G401.6 (cell line): ENCODE measurements at regions not wholly inside any gene's neighbourhood (a gene's known extent, or its start where the extent isn't known, plus 50 kb on each side); places are given as distances from the start of the nearest gene placed in this dataset.
A peak's percentile ranks its signal among the peaks of the same experiment; 100 is the strongest.

Source experiments
- FAIRE-seq: peaks from 2 replicates; lab custom pipeline; 2012; peaks lifted over from hg19 to GRCh38; lab: Jason Lieb, UNC

DNA sequence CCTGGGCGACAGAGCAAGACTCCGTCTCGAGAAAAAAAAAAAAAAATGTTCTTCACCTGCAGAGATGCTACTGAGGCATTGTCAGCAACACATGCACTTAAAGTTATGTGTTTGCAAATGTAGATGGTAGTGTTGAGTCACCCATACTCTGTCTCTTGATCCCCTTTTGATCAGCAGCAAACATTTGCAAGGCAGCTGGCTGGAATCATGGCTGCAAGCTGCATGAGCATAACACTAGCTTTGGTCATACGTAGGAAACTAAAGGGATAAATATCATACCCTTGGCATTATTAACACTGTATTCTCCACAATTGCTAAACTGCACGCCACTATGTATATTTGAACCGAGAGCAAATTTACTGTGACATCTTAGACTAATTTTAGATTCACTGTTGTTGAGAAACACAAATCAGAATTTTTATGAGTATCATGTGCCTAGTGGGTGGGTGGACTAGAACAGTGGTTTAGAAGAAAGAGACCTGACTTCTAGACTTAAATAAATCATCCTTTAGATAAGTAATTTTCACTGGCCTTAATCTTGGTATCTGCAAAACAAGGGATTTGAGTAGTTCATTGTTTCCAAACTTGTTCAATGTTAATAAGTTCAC is 229.3 kb upstream of the MEOX2 start:
- FAIRE-seq: no peak

DNA sequence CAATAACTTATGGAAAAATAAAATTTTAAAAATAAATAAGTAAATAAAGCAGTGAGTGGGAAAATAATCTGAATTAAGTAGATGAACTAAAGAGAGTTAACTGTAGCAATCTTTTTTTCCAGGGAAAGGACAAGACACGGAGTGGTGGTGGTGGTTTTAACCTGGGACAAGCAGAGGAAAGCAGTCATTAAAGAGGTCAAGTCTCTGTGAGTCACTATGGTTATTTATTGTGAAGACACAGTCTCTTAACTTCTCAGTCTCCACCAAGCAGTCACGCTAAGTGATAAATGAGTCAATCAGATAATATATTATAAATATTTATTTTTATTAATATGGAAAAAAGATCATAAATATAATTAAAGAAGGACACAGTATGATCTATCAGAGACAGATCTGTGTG is 228.1 kb upstream of the MEOX2 start:
- FAIRE-seq: no peak

DNA sequence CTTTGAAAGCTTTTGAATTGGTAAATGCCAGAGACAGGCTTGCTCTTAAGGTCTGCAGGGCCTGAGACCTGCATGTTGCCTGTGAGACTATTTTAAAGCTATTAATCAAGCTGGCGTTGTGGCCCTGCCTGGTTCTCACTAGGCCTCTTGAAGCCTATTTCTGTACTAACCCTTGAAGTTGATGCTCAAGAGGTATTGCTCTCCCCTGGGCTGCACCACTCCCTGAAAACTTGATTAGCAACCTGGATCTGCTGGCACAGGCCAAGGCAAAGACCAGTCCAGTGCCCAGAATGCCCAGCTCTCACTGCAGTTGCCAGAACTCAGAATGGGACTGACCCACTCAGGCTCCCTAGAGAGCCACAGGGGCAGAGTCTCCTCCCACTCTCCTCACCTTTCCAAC is 220.0 kb upstream of the MEOX2 start:
- no peak for FAIRE-seq

DNA sequence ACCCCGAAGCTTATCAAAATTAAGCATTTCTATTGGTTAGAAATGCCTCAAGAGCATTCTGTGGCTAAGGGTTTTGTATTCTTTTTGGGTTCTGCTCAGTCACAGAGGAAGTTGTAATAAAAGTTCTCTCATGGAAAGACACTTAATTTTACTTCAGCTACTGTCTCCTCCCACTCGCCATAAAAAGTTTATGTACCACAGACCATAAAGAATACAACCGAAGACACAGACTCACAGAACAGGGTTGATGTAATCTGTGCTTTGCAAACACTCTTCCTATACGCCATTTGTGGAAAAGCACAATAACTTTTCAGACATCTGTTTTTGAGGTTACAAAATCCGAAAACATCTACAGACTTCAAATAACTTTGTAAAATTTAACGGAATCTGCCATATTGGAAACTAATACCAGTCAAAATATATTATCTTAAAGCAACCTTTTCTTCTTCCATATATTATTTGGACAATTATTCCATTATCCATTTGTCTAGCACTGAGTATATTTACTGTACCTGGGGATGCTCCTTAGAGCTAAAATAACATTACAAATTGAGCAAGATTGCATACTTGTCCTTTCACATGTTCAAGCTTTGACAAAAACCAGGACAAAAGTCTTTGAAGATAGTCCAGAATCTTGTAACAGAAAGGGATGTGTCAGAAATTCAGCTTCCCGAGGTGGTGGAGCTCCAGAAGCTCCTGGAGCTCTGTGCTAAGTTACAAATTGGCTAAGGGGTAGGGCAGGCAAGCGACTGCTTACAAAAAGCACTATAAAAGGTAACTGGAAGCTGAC is 219.0 kb upstream of the MEOX2 start:
- FAIRE-seq: no peak

DNA sequence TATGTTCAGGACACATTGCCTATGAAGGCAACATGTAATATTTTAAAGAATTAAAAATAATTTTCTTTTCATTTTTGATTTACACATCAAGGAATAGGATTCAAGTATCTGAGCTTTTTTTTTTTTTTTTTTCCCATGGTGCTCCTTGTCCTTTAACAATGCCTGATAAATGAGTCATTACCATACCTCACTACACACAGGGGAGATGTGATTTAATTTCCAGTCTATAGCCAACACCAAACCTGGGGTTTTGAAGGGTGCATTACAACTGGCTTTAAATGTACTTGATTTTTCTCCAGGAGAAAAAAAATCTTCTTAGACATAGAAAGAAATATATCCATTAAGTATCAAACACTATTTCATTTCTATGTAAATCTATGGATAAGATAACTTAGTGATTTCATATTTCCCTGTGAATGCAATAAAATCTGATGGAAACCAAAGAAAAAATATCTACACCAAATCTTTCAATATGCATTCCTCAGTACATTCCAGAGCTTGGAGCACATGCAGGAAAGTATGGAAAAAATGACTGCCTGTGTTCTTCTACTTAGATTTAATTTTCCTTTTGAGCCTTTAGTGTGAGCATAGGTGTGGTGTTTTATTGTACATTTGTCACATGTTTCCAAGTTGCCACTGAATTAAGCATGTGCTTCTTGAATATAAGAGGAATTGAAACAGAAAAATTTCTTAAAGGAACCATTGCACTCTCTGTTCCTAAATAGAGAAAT is 204.8 kb upstream of the MEOX2 start:
- no peak for FAIRE-seq

DNA sequence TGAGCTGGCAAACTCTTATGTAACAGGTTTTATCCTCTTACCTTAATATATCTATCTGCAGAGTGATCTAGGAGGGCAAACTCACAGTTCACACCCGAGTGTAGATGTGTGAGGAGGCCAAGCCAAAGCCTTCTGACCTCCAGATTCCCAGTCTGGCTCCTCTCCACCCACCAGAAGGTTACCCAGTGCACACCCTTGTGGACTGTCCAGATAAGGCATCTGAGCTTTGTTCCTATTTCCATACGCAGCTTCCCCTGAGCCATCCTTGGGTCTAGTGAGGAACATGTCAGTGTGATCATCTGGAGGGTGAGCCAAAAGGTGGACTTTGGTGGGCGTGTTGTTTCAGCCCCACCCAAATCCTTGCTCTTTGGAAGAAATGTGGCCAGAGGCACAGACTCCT is 203.0 kb upstream of the MEOX2 start:
- FAIRE-seq: no peak

DNA sequence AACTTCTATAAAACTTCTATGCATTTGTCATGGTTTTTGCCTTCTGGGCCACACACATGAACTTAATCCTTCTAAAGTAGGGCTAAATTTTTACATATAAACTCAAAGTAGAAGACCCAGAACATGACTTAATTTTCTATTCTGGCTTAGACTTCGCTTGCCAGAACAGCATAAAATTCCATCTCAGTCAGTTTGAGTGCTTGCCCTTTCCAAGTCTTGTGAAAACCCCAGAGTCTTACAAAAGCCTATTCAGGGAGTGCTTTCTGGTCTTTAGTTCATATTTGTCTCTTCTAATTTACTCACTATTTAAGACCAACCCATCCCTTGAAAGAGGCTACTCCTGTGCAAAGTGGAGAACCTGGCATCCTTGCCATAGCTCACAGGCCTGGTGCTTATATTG is 201.6 kb upstream of the MEOX2 start:
- FAIRE-seq: no peak

DNA sequence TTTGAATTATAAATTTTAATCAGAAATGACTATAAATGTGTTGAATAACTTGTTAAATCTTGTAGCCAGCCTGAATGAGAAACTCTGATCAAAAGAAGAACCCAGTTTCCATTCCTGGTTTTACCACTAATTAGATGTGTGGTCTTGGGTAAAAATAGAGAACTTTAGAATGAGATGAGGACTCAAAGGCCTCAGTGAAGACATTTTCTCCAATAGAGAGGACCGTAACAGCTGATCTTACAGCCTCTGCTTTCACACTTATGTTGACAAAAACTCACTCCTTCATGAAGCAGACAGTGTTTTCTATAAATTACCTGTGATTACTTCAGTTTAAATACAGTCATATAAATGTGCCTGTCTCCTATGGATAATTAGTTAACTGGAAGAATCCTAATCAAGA is 200.1 kb upstream of the MEOX2 start:
- no peak for FAIRE-seq

DNA sequence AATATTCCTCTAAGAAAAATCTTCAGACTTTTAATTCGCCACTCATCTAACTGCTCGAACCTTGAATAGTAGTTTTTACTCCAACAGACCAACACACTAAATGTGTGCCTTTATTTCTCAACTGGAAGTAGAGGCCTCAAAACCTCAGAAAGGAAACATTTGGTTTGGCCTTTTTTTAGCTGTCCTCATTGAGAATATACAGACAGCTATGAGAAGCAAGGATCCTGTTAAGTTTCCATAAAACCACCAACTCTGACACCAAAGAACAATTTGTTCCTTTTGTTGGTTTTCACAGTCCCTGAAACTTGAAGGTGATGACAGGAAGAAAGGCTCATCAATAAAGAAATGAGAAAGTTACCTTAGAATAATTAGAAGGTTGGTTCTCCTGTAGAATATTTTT is 199.2 kb upstream of the MEOX2 start:
- FAIRE-seq: no peak

DNA sequence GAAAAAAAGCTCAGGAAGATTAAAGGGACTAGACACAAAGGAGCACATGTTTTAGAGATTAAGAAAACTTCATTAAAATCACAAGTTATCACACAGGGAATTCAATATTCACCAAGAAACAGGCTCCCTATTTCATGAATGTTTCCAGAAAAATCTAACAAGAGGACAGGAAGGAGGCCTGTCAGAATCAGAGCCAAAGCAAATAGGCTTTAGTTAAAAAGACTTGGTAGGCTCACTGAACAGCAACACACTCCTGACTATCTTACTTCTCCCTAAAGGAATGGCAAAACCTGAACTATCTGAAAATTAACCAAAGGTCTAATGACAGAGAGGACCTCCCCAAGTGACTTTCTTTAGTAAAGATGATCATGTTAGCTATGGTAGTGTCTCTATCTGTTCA is 188.3 kb upstream of the MEOX2 start:
- no peak for FAIRE-seq

DNA sequence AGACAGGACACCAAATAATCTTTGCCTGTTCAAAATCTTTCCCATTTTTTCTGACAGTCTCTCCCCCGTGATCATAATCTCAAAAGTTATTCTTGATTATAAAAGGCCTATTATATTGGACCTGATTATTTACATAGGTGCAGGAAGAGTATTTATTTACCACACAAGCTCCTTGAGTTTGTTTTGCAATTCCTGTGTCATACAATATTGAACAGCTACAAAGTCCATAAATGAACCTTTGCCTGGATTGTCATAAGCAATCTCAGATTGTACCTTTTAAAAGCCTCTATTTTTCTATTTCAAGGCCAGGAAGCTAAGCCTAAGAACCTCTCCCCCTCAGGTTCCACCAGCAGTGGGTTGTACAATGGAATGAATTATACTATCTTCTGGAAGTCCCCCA is 183.9 kb upstream of the MEOX2 start:
- no peak for FAIRE-seq

DNA sequence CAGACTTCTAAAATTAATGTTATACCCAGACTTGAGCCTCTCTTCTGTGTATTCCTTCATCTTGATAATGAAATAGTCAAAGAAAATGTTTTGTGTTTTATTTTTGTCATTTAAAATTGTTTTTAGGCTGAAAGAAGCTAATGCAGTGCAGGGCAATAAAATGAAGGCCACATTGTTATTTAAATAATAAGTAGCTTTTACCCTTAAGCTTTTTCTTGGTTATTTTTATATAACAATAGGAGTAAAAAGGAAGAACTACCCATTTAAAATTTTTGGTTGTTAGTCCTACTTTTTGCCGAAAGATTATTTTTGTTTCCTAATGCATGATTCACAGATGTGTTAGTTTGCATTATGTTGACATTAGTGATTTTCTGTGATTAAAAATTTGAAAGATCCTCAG is 181.0 kb upstream of the MEOX2 start:
- no peak for FAIRE-seq

DNA sequence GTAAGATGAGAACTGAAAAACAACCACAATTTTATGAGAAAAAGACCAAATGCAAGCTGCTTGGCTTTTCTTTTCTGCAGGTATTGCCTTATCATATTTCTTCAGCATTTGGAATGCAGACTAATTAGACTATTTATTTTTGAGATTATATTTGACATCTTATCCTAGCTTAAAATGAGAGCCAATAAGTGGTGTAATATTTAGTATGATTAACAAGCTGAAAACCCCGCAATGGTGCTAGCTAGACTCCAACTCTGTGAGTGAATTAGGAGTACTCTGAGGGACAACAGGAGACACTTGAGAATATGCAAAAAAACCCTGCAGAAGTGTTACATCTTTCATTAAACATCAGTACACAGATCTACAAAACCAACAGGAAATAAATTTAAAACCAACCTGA is 180.3 kb upstream of the MEOX2 start:
- FAIRE-seq: no peak

DNA sequence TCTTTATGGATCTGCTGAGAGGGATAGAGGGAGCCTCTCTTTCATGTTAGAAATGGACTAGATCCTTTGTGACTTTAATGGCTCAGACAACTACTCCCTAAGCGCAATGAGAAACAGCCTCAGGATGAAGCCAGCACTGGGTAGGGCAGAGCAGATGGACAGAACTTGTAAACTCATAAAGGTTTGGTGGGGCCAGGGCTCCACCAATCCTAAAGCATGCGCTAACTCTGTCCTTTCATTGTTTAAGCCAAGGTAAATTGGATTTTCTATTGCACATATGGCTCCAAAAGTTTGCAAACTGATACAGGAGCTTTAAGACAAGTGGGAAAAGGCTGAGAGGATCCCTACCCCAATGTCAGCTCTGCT is 178.1 kb upstream of the MEOX2 start:
- FAIRE-seq: no peak

DNA sequence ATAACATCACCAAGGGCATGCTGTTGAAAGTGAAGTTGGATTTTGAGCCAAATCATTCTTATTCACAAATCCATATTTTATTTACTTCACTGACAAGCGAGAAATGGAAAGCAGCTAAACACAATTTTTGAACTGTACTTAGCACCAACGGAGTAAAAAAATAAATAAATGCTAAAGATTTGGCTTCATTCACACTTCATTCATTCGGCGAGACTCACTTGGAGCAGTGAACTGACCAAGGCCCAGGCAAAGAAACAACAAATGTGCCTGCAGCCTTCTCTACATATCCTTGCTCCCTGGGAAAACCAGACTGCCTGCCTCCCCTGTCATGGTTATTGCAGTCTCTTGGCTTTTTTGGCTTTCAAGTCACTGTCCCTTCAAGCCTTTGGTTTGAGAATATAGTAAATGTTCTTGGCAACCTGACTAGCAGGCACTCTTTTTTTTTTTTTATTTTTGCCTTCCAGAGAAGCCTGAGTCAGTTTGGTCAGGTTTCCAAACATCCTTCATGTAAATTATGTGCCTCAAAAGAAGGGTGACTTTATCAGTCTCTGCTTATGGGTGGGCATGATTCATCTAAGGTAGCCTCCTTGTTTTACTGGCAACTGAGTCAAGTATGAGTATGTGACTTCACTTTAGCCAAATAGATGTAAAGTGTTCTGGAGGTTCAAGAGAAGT is 177.6 kb upstream of the MEOX2 start:
- no peak for FAIRE-seq

DNA sequence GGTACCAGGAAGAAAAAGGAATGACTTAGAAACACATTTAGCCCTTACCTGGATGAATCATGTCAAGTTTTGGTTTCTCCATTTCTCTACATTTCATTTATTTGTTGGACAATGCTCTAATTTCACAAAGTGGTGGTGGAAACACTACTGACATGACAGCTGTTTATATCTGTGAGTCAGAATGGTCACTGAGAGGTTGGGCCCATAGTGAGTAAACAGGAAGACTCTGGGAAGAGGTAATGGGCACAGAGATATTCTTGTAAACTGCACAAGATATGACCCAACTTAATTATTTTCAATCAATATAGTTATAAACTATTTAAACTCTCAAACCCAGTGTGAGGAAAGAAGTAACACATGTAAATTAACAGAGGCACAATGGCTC is 176.3 kb upstream of the MEOX2 start:
- no peak for FAIRE-seq

DNA sequence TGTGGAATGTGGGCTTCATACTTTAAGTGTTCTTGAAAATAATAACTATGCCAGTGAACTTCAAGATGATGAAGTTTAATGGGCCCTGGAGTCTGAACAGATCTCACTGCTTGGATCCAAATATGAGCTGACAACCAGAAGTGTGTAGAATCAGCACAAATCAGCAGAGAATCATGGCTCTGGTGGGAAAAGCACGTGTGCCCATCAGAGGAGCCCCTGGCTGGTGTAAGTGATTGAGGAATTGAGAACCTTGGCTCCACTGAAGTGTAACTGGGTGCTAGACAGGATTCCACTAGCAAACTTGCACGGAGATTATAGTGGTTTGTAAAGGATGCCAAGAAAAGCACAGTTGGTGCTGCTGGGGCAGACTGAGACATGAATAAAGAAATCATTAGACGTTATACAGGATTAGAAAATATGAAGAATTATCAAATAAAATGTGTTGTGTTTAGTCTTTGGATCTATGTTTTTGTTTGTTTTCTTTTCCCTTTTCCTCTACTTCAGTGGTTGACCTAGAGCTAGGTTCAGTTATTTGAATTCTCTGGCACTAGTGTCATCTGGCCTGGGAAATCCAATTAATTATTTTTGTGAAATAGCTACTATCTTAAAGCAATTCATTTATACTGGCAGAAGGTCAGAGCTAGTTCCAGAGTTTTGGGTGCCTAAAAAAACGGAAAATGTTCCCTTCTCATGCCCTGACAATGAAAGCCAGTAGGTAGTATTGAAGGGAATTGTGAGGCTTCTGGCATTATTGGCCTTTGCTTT is 175.7 kb upstream of the MEOX2 start:
- FAIRE-seq: no peak

DNA sequence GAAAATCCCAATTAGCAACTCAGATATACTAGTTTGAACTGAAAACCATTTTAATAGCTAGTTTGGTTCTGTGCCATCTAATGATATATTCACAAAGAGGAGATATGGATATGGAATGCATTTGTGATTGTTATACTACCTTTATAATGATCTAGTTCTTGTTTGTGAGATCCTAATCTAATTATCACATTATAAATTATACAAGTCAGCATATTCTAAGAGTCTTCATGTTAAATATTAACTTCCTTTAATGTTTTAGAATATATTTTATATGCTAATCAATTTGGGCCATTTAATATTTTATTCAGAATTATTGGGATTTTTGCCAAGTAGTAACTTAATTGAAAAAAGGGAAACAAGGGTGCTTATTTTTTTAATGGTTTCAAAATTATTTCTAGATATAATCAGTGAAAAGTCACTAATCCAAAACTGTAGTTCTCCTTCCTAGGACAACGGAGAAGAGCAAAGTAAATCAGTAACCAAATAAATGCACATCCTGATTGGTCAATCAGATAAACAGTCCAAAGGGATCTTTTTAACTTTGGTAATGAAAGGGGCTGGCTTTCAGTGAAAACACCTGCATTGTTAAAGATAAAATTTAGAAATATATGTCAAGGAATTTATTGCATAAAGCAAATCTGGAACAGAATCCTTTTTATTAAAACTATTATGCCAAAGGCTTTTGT is 173.9 kb upstream of the MEOX2 start:
- FAIRE-seq: peak; percentile 53

DNA sequence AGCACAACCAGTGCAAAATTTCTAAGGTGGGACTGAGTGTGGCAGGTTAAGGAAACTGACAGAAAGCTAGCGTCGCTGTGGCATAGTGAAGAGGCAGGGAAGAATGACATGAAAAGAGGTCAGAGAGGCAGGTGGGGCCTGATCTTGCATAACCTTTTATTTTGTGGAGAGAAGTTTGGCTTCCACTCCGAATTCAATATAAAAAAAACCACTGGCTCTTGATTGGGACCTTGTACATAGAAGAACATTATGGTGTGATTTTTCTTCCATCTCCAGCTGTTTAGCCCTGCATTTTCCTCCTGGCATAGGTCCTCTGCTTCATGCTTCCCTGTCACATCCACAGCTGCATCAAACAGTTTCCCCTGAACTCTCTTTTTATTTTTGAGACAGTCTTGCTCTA is 170.5 kb upstream of the MEOX2 start:
- no peak for FAIRE-seq

DNA sequence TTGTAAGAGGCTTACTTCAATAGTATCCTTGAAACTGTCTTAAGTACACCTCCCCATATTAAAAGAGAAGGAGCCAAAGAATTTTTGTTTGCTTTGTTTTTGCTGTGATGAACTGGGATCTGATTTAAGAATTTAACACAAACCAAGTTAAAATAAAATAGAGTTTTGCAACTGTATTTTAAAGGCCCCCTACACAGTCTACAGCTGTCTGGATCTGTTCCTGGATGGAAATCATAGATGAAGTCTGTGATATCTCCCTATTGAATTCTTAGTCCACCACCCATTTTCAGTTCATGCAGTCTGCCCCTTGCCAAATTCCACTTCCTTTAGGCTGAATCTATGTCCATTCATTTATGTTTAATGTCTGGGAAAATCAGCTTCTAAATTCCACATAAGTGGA is 169.8 kb upstream of the MEOX2 start:
- FAIRE-seq: no peak

DNA sequence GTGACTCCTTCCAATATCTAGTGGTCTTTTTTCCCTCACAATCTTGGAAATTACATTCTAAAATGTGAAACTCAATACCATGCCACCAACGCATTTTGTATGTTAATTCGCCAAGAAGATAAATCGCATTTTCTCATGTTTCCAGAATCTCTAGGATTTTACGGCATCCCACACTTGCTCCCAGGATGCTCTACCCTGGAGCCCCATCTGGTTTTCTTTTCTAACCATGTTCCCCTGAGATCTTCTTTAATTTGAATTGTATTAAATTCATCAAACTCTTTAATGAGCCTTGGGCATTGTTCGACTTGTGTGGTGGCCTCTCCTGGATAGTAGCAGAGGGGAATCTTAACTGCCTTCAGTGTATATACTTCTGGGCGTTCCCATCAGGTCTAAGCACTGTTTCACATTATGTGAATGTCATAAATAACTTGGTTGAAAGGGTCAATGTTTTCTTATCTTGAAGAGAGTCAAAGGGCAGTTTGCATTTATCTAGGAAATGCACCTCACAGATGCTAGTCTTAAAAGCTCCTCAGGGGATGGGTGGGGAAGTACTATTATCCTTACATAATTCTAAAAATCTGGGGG is 169.1 kb upstream of the MEOX2 start:
- FAIRE-seq: no peak
